OCI-LY3 (cell line): ENCODE measurements at regions not wholly inside any gene's neighbourhood (a gene's known extent, or its start where the extent isn't known, plus 50 kb on each side); places are given as distances from the start of the nearest gene placed in this dataset.

ENCODE experiments used
- CTCF ChIP-seq: fragments of 200-600, 300-600 bp; sonication (generic); IDR thresholded peaks from 2 replicates; pipeline ENCODE4 v1.5.1; 2014; ENCODE audit warnings: antibody characterized with exemption, low read length, low read depth
- EZH2phosphoT487 ChIP-seq: fragments of 200-600 bp; shearing (Covaris generic); IDR thresholded peaks from 2 replicates; pipeline ENCODE4 v1.6.1; 2018; ENCODE audit warnings: antibody characterized with exemption, mixed run types, low read depth

GRCh38 chr6:14849185-14849584 is 396.7 kb upstream of the JARID2 start:
- TF ChIP-seq CTCF = no peak
- TF ChIP-seq EZH2phosphoT487 = no peak
